HEK293T (cell line): ENCODE measurements at regions not wholly inside any gene's neighbourhood (a gene's known extent, or its start where the extent isn't known, plus 50 kb on each side); places are given as distances from the start of the nearest gene placed in this dataset.
"Not testable (repeated sequence)": the region's sequence is repeated elsewhere in the genome, so short reads cannot be mapped to it uniquely, and the experiment has no call there.

Source experiments
- CTCF ChIA-PET: fragments of 350-600 bp; formaldehyde crosslinking; extraction: SDS; loops from one replicate; lab custom pipeline; 2021; ENCODE audit warnings: antibody characterized with exemption, inconsistent platforms; lab: Yijun Ruan, JAX
- POLR2A ChIA-PET: fragments of 350-600 bp; formaldehyde crosslinking; extraction: SDS; loops from one replicate; lab custom pipeline; 2020; ENCODE audit warnings: antibody characterized with exemption, inconsistent platforms; lab: Yijun Ruan, JAX
- DNase-seq: peaks from one replicate; pipeline ENCODE4 v3.0.0; 2012; ENCODE audit warnings: mixed read lengths; ENCODE audit errors: extremely low spot score
- ARNT ChIP-seq: fragments of 450-650 bp; IDR thresholded peaks from 2 replicates; pipeline ENCODE4 v1.6.1; 2017; ENCODE audit warnings: mild to moderate bottlenecking
- BHLHE40 ChIP-seq: fragments of 450-650 bp; IDR thresholded peaks from 2 replicates; pipeline ENCODE4 v1.6.1; 2016; ENCODE audit warnings: mild to moderate bottlenecking, moderate library complexity, borderline replicate concordance
- CTBP1 ChIP-seq: fragments of 450-650 bp; IDR thresholded peaks from 2 replicates; pipeline ENCODE4 v1.6.1; 2016; ENCODE audit warnings: borderline replicate concordance
- ELF4 ChIP-seq: fragments of 450-650 bp; IDR thresholded peaks from 2 replicates; pipeline ENCODE4 v1.6.1; 2017; ENCODE audit warnings: antibody characterized with exemption
- FOXA1 ChIP-seq: fragments of 450-650 bp; IDR thresholded peaks from 2 replicates; pipeline ENCODE4 v1.6.1; 2016; ENCODE audit warnings: mild to moderate bottlenecking
- FOXK2 ChIP-seq: fragments of 450-650 bp; IDR thresholded peaks from 2 replicates; pipeline ENCODE4 v1.6.1; 2016; ENCODE audit warnings: mild to moderate bottlenecking
- FOXM1 ChIP-seq: fragments of 450-650 bp; IDR thresholded peaks from 2 replicates; pipeline ENCODE4 v1.6.1; 2017; ENCODE audit warnings: mild to moderate bottlenecking, borderline replicate concordance
- HDGF ChIP-seq: fragments of 450-650 bp; IDR thresholded peaks from 2 replicates; pipeline ENCODE4 v1.6.1; 2017; ENCODE audit warnings: antibody characterized with exemption, borderline replicate concordance
- L3MBTL2 ChIP-seq: fragments of 450-650 bp; conservative IDR thresholded peaks from 2 replicates; pipeline ENCODE4 v1.6.1; 2016; ENCODE audit warnings: mild to moderate bottlenecking
- LEF1 ChIP-seq: fragments of 450-650 bp; IDR thresholded peaks from 2 replicates; pipeline ENCODE4 v1.6.1; 2017; ENCODE audit warnings: mild to moderate bottlenecking, borderline replicate concordance
- NFRKB ChIP-seq: fragments of 450-650 bp; IDR thresholded peaks from 2 replicates; pipeline ENCODE4 v1.6.1; 2016; ENCODE audit warnings: mild to moderate bottlenecking, moderate library complexity
- SP1 ChIP-seq: fragments of 450-650 bp; IDR thresholded peaks from 2 replicates; pipeline ENCODE4 v1.6.1; 2017
- SUZ12 ChIP-seq: fragments of 450-650 bp; IDR thresholded peaks from 2 replicates; pipeline ENCODE4 v1.6.1; 2016; ENCODE audit warnings: mild to moderate bottlenecking
- TARDBP ChIP-seq: fragments of 450-650 bp; IDR thresholded peaks from 2 replicates; pipeline ENCODE4 v1.6.1; 2016
- ZNF384 ChIP-seq: fragments of 450-650 bp; IDR thresholded peaks from 2 replicates; pipeline ENCODE4 v1.6.1; 2016
- TF ChIP-seq, protein P1 (sequence below): fragments of 450-650 bp; IDR thresholded peaks from 2 replicates; pipeline ENCODE4 v1.6.1; 2016

DNA sequence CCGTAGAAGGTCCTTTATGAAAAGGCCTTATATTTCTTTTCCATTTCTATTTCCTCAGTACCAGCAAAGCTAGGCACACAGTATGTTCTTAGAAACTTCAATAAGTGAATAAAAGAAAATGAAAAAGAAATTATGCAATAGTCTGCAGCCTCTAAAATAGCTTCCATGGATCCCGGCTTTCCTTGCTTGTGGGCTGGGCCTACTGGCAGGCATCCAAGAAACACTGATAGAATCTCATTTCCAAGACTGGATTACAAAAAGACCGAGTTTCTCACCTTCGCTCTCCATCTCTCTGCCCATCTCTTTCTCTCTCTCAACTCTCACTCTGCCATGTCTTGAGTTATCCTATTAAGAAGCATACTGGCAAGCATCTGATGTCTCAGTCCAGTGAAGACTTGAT, 187.5 kb upstream of the FKBP1C start:
- POLR2A ChIA-PET = no interaction called here
- TF ChIP-seq SP1 (no peak), ELF4 (no peak), ZNF384 (no peak), HDGF (no peak), NFRKB (no peak), L3MBTL2 (no peak), LEF1 (no peak), ARNT (no peak), CTBP1 (no peak), FOXA1 (no peak), SUZ12 (no peak), FOXK2 (no peak), BHLHE40 (no peak), FOXM1 (no peak), TARDBP (no peak)
- TF ChIP-seq, protein P1, sequence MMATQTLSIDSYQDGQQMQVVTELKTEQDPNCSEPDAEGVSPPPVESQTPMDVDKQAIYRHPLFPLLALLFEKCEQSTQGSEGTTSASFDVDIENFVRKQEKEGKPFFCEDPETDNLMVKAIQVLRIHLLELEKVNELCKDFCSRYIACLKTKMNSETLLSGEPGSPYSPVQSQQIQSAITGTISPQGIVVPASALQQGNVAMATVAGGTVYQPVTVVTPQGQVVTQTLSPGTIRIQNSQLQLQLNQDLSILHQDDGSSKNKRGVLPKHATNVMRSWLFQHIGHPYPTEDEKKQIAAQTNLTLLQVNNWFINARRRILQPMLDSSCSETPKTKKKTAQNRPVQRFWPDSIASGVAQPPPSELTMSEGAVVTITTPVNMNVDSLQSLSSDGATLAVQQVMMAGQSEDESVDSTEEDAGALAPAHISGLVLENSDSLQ = no peak
- no peak for DNase-seq
- CTCF ChIA-PET = no interaction called here

DNA sequence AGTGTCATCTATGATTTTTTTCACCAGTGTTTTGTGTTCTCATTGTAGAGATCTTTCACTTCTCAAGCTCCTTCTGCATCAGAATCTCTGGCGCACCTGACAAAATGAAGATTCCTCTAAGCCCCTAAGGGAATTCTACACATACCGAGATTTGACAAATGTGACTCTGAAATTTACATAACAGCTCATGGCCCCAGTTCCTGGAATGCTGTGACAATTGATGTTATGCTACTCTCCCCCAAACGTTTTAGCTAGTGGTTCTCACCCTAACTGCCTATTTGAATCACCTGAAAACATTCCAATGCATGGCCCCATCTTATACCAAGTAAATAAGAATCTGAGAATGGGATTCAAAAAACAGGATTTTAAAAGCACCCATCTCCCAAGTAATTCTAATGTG, 162.1 kb upstream of the FKBP1C start:
- DNase-seq = no peak
- CTCF ChIA-PET = no interaction called here
- no peak for TF ChIP-seq FOXM1
- TF ChIP-seq ELF4 = no peak
- no peak for TF ChIP-seq HDGF
- TF ChIP-seq FOXK2 = no peak
- TF ChIP-seq, protein P1 = no peak
- no peak for TF ChIP-seq TARDBP
- TF ChIP-seq ZNF384 = no peak
- no peak for TF ChIP-seq CTBP1
- no peak for TF ChIP-seq ARNT
- TF ChIP-seq FOXA1 = no peak
- no peak for TF ChIP-seq NFRKB
- no peak for TF ChIP-seq BHLHE40
- TF ChIP-seq L3MBTL2 = no peak
- POLR2A ChIA-PET = no interaction called here

- CTCF ChIA-PET, DNase-seq, POLR2A ChIA-PET: not testable (repeated sequence)
Observed at GRCh38 chr6:63053206-63053605, 158.1 kb upstream of the FKBP1C start.

GRCh38 chr6:63058601-63059000, 152.7 kb upstream of the FKBP1C start:
- TF ChIP-seq CTBP1 (no peak), ARNT (no peak), FOXA1 (no peak), ZNF384 (no peak), SUZ12 (no peak), LEF1 (no peak), ELF4 (no peak), FOXM1 (no peak)
- CTCF ChIA-PET = no interaction called here
- POLR2A ChIA-PET = no interaction called here
- DNase-seq = no peak

DNA sequence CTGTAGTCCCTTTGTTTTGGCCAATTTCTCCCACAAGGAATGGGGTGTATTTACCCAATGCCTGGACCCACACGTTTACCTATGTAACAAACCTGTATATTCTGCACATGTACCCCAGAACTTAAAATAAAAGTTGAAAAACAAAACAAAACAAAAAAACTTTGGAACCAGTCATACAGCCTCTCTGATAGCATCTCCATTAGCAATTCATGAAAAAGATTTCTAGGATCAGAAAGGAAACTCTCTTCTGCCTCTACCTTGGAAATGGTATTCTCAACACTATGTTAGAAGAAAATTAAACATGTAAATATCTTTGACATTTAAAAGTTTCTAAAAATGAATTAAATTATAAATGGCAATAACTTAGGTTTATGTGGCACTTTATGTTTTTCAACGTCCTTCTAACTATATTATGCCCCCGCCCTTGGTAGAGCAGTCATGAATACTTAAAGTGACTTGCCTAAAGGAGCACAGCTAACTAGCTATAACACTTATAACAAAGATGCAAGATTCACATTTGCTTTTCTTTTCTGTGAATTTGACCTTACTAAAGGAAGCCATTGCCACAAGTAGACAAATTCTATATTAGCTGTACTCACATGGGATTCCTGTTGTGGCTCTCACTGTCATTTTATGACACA, 147.5 kb upstream of the FKBP1C start:
- POLR2A ChIA-PET = no interaction called here
- CTCF ChIA-PET = interaction anchor here (0.6 kb wide), 1 partner anchor 550 kb away, joined by 3 read pairs; no protein-coding TSS in a partner anchor
- TF ChIP-seq FOXM1 = no peak
- TF ChIP-seq ZNF384 = no peak
- no peak for TF ChIP-seq CTBP1
- no peak for TF ChIP-seq FOXK2
- TF ChIP-seq TARDBP = no peak
- no peak for TF ChIP-seq LEF1
- DNase-seq = no peak

- no peak for DNase-seq
- POLR2A ChIA-PET = interaction anchor here (0.7 kb wide), 1 partner anchor 50 kb away, joined by 3 read pairs; no protein-coding TSS in a partner anchor
- CTCF ChIA-PET = no interaction called here
- TF ChIP-seq ARNT (no peak), CTBP1 (no peak), FOXK2 (no peak), HDGF (no peak), TARDBP (no peak), ZNF384 (no peak), NFRKB (no peak), ELF4 (no peak)
Observed at GRCh38 chr6:63066055-63066704, 145.1 kb upstream of the FKBP1C start.

- DNase-seq = no peak
- ChIA-PET CTCF (no interaction called here), POLR2A (no interaction called here)
- TF ChIP-seq ARNT (no peak), FOXK2 (no peak), ELF4 (no peak), L3MBTL2 (no peak), ZNF384 (no peak)
- TF ChIP-seq, protein P1 = no peak
Observed at GRCh38 chr6:63094947-63095346, 116.3 kb upstream of the FKBP1C start.
